Esophagus squamous epithelium (tissue), 5 donors: ENCODE measurements at regions not wholly inside any gene's neighbourhood (a gene's known extent, or its start where the extent isn't known, plus 50 kb on each side); places are given as distances from the start of the nearest gene placed in this dataset.

Source experiments
- DNase-seq: peaks from one replicate; lab custom pipeline; 2025; lab: John Stamatoyannopoulos, UW
- H3K27ac ChIP-seq, 4 donors: fragments of 200-600 bp; sonication (generic); one replicate each; pipeline ENCODE4 v1.5.1; 2016 to 2019; ENCODE audit warnings: mild to moderate bottlenecking in 1 of 4
- H3K27me3 ChIP-seq, 4 donors: fragments of 200-600 bp; sonication (generic); 1 replicate in 3 of 4; 2 replicates in 1 of 4; pipeline versions ENCODE4 v1.5.1 to v1.6.0; 2017 to 2021; ENCODE audit warnings: antibody characterized with exemption in 1 of 4
- H3K36me3 ChIP-seq, 3 donors: fragments of 200-600 bp; sonication (generic); one replicate each; pipeline ENCODE4 v1.5.1; 2016 to 2019
- H3K4me1 ChIP-seq, 3 donors: fragments of 200-600 bp; sonication (generic); one replicate each; pipeline ENCODE4 v1.5.1; 2017 to 2019
- H3K4me3 ChIP-seq, 4 donors: fragments of 200-600 bp; sonication (generic); 1 replicate in 3 of 4; 2 replicates in 1 of 4; pipeline ENCODE4 v1.5.1; 2016 to 2019; ENCODE audit warnings: mild to moderate bottlenecking in 2 of 4, moderate library complexity in 1 of 4
- H3K9me3 ChIP-seq, 3 donors: fragments of 200-600 bp; sonication (generic); one replicate each; pipeline ENCODE4 v1.5.1; 2016 to 2019
- CTCF ChIP-seq, 6 experiments: fragments of 450-650 bp in 4 of 6; fragments of 200-600 bp in 2 of 6; sonication (generic) in 2 of 6; IDR thresholded peaks; one replicate each; pipeline ENCODE4 v1.5.1; 2016 to 2019; ENCODE audit warnings: antibody characterized with exemption in 6 of 6, mild to moderate bottlenecking in 4 of 6, moderate library complexity in 4 of 6
- POLR2A ChIP-seq, 4 donors: fragments of 450-650 bp; IDR thresholded peaks; one replicate each; pipeline ENCODE4 v1.6.1; 2017; ENCODE audit warnings: antibody characterized with exemption in 4 of 4, mild to moderate bottlenecking in 4 of 4, moderate library complexity in 3 of 4
- WGBS, 2 donors: methylation state at CpG; one replicate each; pipeline ENCODE4 v1.1.5; 2018; 5-methylcytosine and 5-hydroxymethylcytosine counted together
- intact Hi-C: fragments of 100-400 bp; cut with DNase I; formaldehyde crosslinking; loops from one replicate; pipeline ENCODE4 v1.15.0; 2022
- donor health status: DM: yes; HTN: yes; CAD: no.

- intact Hi-C loops = no loop called here
- TF ChIP-seq POLR2A (IDR thresholded peaks at IDR 0.05) (no peak), CTCF (IDR thresholded peaks at IDR 0.05) (no peak)
Measured at GRCh38 chr9:12566404-12567090, 126.6 kb upstream of the TYRP1 start.

GRCh38 chr9:12584656-12585522 is 108.3 kb upstream of the TYRP1 start:
- 78 to 80% methylated on average over 3 of the region's 3 CpGs for WGBS, 2 donors
- TF ChIP-seq POLR2A (IDR thresholded peaks at IDR 0.05) (no peak), CTCF (IDR thresholded peaks at IDR 0.05) (no peak)
- Histone ChIP-seq H3K4me3 (no peak overlapping the region), H3K36me3 (no peaks in the 10 kb centered on the region), H3K27me3 (no peaks in the 10 kb centered on the region), H3K9me3 (no peaks in the 10 kb centered on the region), H3K27ac (no peak overlapping the region), H3K4me1 (no peaks in the 10 kb centered on the region)
- intact Hi-C loops = no loop called here
- DNase-seq = no peak

More at GRCh38 chr9:12566404-12567090, 126.6 kb upstream of the TYRP1 start:
- no peaks in the 10 kb centered on the region for H3K4me1 ChIP-seq
- H3K27ac ChIP-seq = no peak overlapping the region
- no peak overlapping the region for H3K4me3 ChIP-seq
- H3K9me3 ChIP-seq = no peaks in the 10 kb centered on the region
- no peaks in the 10 kb centered on the region for H3K27me3 ChIP-seq
- DNase-seq = no peak
- no peaks in the 10 kb centered on the region for H3K36me3 ChIP-seq
- 75 to 77% methylated on average over 5 of the region's 5 CpGs for whole genome bisulfite sequencing, 2 donors

- H3K36me3 ChIP-seq = no peaks in the 10 kb centered on the region
- H3K27me3 ChIP-seq = no peaks in the 10 kb centered on the region
- H3K4me3 ChIP-seq = no peak overlapping the region
- TF ChIP-seq POLR2A (IDR thresholded peaks at IDR 0.05) (no peak), CTCF (IDR thresholded peaks at IDR 0.05) (no peak)
- intact Hi-C loops = no loop called here
- H3K27ac ChIP-seq = no peak overlapping the region
- no peaks in the 10 kb centered on the region for H3K4me1 ChIP-seq
- DNase-seq = no peak
- H3K9me3 ChIP-seq = no peaks in the 10 kb centered on the region
- WGBS, 2 donors = 54 to 70% methylated on average over 2 to 3 of the region's 3 CpGs
Measured at GRCh38 chr9:12595400-12595799, 97.8 kb upstream of the TYRP1 start.

GRCh38 chr9:12604164-12604821 is 88.9 kb upstream of the TYRP1 start:
- no peak for DNase-seq
- 43 to 70% methylated on average over 2 of the region's 2 CpGs for WGBS, 2 donors
- H3K9me3 ChIP-seq = no peaks in the 10 kb centered on the region
- intact Hi-C loops = no loop called here
- H3K27me3 ChIP-seq = no peaks in the 10 kb centered on the region
- H3K4me1 ChIP-seq = no peaks in the 10 kb centered on the region
- no peak overlapping the region for H3K4me3 ChIP-seq
- no peaks in the 10 kb centered on the region for H3K36me3 ChIP-seq
- no peak for TF ChIP-seq CTCF (IDR thresholded peaks at IDR 0.05)
- no peak for TF ChIP-seq POLR2A (IDR thresholded peaks at IDR 0.05)
- H3K27ac ChIP-seq = no peak overlapping the region
